Stimulated activated naive CD4-positive, alpha-beta T cell (primary cell): ENCODE measurements at regions not wholly inside any gene's neighbourhood (a gene's known extent, or its start where the extent isn't known, plus 50 kb on each side); places are given as distances from the start of the nearest gene placed in this dataset.

Experiments
- DNase-seq, 6 experiments: peaks; one replicate each; lab custom pipeline; 2025; lab: John Stamatoyannopoulos, UW

DNA sequence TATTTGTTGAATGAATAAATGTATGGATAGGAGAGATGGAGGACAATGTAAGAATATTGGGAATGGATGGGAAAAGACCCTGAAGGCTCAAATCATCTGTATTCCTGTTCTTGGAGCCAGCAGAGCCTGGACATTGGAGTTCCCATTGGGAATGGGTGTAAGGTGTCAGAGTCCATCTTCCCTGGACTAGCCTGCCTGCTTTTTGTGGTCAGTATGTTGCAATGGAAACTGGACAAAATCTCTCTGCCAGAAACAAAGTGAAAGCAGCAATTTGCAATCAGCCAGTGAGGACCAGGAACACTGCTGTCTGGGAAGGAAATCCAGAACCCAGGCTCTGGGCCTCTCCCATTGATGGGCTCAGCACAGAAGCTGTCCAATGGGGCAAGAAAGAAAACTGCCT is 83.5 kb upstream of the SKOR2 start:
- no peak for DNase-seq

DNA sequence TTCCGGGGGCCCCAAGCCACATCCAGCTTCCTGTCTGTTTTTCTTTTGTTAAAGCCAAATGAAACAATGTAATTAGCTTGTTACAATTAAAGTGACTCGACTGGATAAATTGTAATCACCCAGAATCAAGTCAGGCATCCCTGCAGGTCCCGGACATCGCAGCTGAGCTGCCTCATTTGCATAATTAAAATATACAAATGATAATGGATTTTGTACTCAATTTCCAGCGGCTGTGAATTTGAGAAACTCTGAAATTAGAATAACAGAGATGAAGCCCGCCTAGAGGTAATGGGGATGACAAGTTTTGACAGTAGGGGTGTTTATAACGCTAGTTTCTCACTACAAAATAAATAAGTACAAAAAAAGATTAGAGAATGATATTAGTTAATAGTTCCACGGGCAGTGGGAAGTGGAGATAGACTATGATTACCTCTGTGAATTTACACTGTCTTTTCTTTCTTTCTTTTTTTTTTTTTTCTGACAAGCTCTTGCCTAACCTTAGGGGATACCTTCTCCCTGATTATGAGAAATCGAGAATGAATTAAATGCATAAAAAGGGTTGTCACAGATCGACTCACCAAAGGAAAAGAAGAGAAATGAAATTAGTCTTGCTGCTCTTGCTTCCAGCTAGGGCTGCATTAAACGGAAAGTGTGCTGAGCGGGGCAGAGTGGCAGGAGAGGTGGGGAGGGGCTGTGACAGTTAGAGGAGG is 82.6 kb upstream of the SKOR2 start:
- no peak for DNase-seq

DNA sequence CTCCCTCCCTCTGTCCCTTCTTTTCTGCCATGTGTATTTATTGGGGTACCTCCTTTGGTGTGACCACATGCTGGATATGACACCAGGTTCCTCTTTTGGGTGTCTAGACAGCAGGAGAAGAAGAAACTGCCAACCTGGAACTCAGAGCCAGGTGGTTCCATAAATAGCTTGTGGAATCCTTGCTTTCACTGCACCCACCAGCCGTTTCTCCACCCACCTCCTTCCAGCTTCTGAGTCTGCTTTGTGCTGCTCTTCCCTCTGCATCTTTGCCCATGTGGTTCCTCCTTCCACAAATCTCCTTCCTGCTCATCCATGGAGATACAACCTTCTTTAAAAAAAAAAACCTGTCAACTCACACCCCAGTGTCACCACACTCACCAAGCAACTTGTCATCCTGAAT is 80.2 kb upstream of the SKOR2 start:
- DNase-seq = no peak

DNA sequence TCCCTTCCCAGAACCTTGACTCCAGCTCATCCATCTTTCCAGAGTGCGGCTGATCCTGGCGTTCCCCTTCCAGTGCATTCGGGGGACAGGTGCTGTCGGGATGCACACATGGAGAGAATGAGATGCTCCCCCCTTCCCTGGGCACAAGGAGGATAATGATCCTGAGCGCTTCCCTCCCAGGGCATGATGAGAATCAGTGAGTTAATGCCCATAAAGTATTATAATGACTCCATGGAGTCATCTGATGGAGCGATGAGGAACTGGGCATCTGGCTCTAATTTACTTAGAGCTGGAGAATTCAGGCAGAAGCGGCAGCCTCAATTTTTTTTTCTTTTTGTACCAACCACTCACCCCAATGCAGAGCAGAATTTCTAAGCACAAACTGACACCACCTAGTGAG is 79.6 kb upstream of the SKOR2 start:
- no peak for DNase-seq

DNA sequence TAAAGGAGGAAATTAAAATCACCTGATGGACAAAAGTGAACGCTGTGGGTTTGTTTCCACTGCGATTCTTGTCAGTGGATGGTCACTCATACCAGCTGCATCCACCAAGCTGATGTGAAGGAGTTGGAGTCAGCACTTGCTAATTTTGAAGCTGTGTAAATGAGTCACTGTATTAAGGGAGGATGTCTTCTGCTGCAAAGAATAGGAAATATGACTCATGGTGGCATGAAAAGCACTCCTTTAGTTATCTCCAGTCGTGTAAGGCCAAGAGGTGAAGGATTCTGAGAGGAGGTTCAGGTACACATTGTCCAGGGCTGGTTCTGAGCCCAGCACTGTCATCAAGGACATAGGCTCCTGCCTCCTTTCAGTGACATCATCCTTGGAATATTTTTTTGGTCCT is 71.7 kb upstream of the SKOR2 start:
- no peak for DNase-seq

DNA sequence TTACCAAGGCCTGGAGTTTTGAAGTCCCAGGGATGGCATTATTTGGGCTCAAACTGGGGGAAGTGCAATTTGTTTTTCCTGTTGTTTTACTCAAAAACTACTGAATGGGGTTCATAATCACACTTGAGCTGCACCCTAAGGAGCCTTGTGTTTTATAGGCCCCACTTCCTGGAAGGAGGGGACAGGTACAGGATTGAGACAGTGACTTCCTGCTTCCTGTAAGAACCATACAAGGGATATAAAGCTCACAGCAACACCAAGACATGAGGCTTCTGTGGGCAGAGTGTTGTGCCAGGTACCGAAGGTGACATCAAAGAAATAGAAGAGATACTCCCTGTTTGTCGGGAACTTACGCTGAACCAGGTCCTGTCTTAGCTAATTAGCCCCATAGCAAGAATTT is 70.4 kb upstream of the SKOR2 start:
- no peak for DNase-seq

DNA sequence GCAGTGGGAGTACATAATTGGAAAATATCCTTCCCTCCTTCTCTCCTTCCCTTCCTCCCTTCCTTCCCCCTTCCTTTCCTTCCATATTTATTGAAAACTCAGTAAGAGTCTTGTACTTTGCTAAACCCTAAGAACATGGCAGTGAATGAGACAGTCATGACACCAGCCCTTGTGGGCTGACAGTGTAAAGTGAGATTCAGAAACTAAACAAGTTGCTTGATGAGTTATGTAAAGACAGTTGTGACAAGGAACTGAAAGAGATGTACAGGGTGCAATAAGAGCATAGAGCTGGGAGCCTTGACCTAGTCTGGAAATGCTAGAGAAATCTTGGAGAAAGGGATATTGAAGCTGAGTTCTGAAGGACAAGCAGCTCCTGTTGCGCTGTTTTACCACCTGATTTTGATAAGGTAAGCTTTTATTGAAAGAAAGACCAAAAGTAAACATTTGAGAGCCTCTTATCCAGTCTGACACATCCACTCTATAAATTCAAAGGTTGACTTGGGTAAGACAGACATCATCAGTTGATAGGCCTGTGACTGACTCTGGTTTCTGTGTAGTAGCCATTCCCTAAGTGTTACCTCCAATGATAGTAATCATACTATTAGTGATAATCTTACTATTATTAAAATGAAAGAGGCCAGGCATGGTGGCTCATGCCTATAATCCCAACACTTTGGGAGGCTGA is 66.5 kb upstream of the SKOR2 start:
- DNase-seq = no peak

DNA sequence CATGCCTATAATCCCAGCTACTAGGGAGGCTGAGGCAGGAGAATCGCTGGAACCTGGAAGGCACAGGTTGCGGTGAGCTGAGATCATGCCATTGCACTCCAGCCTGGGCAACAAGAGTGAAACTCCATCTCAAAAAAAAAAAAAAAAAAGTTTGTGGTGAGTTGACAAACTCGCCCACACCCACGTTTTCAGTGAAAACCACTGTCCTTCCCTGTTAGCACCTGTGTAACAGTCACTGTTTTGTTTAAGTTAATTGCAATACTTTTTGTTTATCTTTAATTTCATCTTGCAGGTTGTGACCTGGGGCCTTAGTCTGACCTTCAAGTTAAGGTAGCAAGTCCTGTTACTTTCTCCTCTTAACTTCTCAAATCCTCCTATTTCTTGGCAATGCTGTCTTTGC is 65.5 kb upstream of the SKOR2 start:
- no peak for DNase-seq

DNA sequence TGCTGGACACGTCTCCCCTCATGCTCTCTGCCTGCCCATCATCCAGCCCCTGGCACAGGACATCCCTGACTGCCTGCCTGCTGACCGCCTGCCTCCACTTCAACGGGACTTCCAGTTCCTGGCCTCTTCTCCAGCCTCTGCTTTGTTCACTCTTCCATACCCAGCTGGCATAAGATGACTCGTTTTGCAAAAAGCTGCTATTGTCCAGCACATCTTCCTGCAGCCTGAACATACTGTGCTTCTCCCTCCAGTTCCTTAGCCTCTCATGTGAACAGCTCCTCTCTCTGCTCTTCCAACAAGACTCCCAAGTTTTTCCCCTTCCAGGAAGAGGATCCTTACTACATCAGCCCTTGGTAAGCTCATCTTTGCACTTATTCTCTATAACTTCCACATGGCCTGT is 62.4 kb upstream of the SKOR2 start:
- DNase-seq = no peak

DNA sequence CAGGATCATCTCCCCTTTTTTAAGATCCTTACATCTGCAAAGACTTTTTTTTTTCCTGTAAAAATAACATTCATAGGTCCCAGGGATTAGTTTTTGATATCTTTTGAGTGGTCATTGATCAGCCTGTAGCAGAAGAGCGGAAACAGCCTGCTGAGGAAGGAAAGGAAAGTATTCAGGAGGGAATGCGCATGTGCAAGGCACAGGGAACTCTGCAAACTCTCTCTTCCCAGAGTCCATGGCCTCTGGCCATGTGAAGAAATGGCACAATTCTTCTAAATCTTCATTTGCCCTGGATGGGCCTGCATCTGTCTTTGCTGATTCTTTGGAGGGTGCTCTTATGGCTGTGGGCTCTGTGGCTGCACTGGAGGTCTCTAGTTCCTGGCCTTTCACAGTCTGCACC is 60.1 kb upstream of the SKOR2 start:
- no peak for DNase-seq
